ENCODE measurements at regions not wholly inside any gene's neighbourhood (a gene's known extent, or its start where the extent isn't known, plus 50 kb on each side); places are given as distances from the start of the nearest gene placed in this dataset.

DNA sequence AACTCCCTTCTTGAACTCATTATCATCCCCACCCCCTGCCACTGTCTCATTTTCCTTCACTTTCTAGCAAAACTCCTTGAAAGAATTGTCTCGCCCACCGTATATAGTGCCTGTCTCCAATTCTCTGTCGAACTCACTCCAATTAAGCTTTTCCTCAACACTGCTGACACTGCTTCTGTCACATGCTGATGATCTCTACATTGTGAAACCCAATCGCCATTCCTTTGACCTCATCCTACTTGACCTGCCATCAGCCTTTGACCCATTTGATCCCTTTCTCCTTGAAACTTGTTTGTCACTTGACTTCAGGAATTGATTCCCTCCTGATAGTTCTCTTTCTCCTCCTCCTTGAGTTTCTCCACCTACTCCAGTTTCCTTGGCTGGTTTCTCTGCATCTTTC is 54.8 kb downstream of the CCDC71L start:
- Histone ChIP-seq H3K27ac (ENCODE audit: low read depth, low read length) (no peak overlapping the region), H3K9me3 (ENCODE audit: control insufficient read depth, insufficient read depth, low read length) (no peaks in the 10 kb centered on the region), H3K27me3 (ENCODE audit: control insufficient read depth, insufficient read depth, low read length) (no peaks in the 10 kb centered on the region), H3K4me3 (ENCODE audit: low read depth, low read length) (no peak overlapping the region)
- TF ChIP-seq, protein P1, sequence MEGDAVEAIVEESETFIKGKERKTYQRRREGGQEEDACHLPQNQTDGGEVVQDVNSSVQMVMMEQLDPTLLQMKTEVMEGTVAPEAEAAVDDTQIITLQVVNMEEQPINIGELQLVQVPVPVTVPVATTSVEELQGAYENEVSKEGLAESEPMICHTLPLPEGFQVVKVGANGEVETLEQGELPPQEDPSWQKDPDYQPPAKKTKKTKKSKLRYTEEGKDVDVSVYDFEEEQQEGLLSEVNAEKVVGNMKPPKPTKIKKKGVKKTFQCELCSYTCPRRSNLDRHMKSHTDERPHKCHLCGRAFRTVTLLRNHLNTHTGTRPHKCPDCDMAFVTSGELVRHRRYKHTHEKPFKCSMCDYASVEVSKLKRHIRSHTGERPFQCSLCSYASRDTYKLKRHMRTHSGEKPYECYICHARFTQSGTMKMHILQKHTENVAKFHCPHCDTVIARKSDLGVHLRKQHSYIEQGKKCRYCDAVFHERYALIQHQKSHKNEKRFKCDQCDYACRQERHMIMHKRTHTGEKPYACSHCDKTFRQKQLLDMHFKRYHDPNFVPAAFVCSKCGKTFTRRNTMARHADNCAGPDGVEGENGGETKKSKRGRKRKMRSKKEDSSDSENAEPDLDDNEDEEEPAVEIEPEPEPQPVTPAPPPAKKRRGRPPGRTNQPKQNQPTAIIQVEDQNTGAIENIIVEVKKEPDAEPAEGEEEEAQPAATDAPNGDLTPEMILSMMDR (IDR thresholded peaks at IDR 0.05; ENCODE audit: low read depth, low read length): no peak
- ChIA-PET CTCF (no interaction called here), POLR2A (no interaction called here)
- DNase-seq (ENCODE audit: low read depth, low spot score): no peak

DNA sequence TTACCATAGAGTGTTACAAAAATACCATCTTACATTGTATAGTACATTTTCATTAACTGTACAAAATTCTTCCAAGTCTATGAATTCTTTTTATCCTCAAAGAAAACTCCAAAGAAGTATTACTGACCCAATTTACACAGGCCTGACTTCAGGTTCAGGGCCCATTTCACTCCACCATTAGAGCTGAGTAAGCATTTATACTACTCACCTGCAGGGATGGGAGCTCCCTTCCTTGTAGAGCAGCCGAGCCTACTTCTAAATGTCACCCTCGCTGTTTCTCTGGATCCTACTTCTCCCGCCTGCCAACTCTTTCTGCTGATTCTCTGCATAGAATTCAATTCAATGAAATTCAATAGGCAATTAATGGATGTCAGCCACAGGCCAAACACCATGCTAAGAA is 56.0 kb downstream of the CCDC71L start:
- POLR2A ChIA-PET: no interaction called here

DNA sequence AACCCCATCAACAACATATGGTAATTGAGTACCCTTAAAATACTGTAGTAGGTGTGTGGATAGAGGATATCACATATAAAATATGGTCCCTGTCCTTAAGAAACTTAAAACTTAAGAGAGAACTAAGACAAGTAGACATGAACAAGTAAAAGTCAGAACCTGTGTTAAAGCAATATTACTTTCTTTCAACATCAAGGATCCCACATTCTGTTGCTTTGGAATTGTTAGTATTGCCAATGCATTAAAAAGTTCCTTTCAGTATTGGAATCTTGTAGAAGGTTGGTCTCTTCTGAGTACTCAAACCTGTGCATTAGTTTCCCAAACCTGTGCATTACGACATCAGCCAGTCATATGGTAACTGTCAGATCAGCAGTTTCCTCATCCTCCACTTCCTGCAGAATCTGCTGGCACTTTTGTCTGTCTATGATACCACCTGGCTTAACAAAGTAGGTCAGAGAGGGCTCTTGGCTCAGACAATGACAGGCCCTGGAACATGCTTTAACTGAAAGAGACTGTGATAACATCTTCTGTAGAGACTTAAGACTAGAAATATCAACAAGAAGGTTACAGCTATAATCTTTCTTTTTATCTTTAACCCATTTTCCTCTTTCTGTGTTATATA is 56.5 kb downstream of the CCDC71L start:
- H3K27me3 ChIP-seq (ENCODE audit: control insufficient read depth, insufficient read depth, low read length): no peaks in the 10 kb centered on the region
- no peak for DNase-seq (ENCODE audit: low read depth, low spot score)
- POLR2A ChIA-PET: no interaction called here
- no peak overlapping the region for H3K27ac ChIP-seq (ENCODE audit: low read depth, low read length)
- H3K9me3 ChIP-seq (ENCODE audit: control insufficient read depth, insufficient read depth, low read length): no peaks in the 10 kb centered on the region
- TF ChIP-seq, protein P1 (IDR thresholded peaks at IDR 0.05; ENCODE audit: low read depth, low read length): no peak
- H3K4me3 ChIP-seq (ENCODE audit: low read depth, low read length): no peak overlapping the region
- CTCF ChIA-PET: no interaction called here

More for the DNA sequence above, 56.0 kb downstream of the CCDC71L start:
- no peaks in the 10 kb centered on the region for H3K27me3 ChIP-seq (ENCODE audit: control insufficient read depth, insufficient read depth, low read length)
- TF ChIP-seq, protein P1 (IDR thresholded peaks at IDR 0.05; ENCODE audit: low read depth, low read length): no peak
- no peak for DNase-seq (ENCODE audit: low read depth, low spot score)
- H3K27ac ChIP-seq (ENCODE audit: low read depth, low read length): no peak overlapping the region
- H3K9me3 ChIP-seq (ENCODE audit: control insufficient read depth, insufficient read depth, low read length): no peaks in the 10 kb centered on the region
- CTCF ChIA-PET: no interaction called here
- no peak overlapping the region for H3K4me3 ChIP-seq (ENCODE audit: low read depth, low read length)

DNA sequence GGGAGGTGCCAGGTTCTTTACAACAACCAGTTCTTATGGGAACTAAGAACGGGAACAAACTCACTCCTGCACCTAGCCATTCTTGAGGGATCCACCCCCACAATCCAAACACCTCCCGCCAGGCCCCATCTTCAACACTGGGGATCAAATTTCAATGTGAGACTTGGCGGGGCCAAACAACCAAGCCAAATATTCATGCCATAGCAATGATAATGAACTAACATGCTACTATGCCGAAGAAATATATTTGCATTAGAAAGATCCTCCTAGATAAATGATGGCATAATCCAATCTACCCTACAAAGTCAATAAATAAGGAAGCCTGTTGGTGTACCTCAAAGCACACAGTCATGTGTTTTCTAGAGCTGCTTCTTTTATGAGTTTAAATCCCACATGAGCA is 57.6 kb downstream of the CCDC71L start:
- ChIA-PET CTCF (no interaction called here), POLR2A (no interaction called here)
- no peak overlapping the region for H3K4me3 ChIP-seq (ENCODE audit: low read depth, low read length)
- H3K27me3 ChIP-seq (ENCODE audit: control insufficient read depth, insufficient read depth, low read length): no peaks in the 10 kb centered on the region
- TF ChIP-seq, protein P1 (IDR thresholded peaks at IDR 0.05; ENCODE audit: low read depth, low read length): no peak
- no peak for DNase-seq (ENCODE audit: low read depth, low spot score)
- no peak overlapping the region for H3K27ac ChIP-seq (ENCODE audit: low read depth, low read length)
- no peaks in the 10 kb centered on the region for H3K9me3 ChIP-seq (ENCODE audit: control insufficient read depth, insufficient read depth, low read length)

DNA sequence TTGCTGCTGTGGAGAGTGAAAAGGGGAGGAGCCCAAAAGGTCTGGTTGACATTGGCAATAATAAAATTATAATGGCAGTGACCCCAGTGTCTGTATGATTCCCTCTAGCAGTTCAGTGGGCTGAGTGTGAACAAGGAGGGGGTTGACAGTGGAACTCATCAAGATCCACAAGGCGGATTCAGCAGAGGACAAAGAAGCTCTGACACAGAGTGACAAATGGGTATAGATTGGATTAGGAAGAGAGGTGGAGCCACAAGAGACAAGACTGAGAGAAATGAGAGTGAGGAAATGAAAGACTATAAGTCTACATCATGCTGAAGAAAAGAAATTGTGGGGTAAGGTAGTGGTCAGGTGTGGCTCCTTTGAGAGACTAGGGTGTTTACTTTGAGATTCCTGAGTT is 58.9 kb downstream of the CCDC71L start:
- DNase-seq (ENCODE audit: low read depth, low spot score): no peak
- CTCF ChIA-PET: no interaction called here
- POLR2A ChIA-PET: no interaction called here
- H3K4me3 ChIP-seq (ENCODE audit: low read depth, low read length): no peak overlapping the region
- no peak overlapping the region for H3K27ac ChIP-seq (ENCODE audit: low read depth, low read length)
- no peaks in the 10 kb centered on the region for H3K9me3 ChIP-seq (ENCODE audit: control insufficient read depth, insufficient read depth, low read length)
- H3K27me3 ChIP-seq (ENCODE audit: control insufficient read depth, insufficient read depth, low read length): no peaks in the 10 kb centered on the region
- TF ChIP-seq, protein P1 (IDR thresholded peaks at IDR 0.05; ENCODE audit: low read depth, low read length): no peak

Data from AG04450 (cell line).